Osteocyte (in vitro differentiated cells): ENCODE measurements at regions not wholly inside any gene's neighbourhood (a gene's known extent, or its start where the extent isn't known, plus 50 kb on each side); places are given as distances from the start of the nearest gene placed in this dataset.

Experiments used
- DNase-seq: peaks from one replicate; pipeline ENCODE4 v3.0.0; 2021; ENCODE audit warnings: mixed read lengths; ENCODE audit not compliant: unreplicated experiment; ENCODE audit errors: extremely low spot score
- H3K27ac Mint-ChIP-seq: one replicate; pipeline ENCODE4 v1.8.0; 2021; ENCODE audit warnings: mild to moderate bottlenecking, mixed read lengths; ENCODE audit not compliant: unreplicated experiment
- H3K27me3 Mint-ChIP-seq: one replicate; pipeline ENCODE4 v1.8.0; 2021; ENCODE audit warnings: mixed read lengths; ENCODE audit not compliant: unreplicated experiment
- H3K36me3 Mint-ChIP-seq: one replicate; pipeline ENCODE4 v1.8.0; 2021; ENCODE audit warnings: mixed read lengths; ENCODE audit not compliant: unreplicated experiment
- H3K4me1 Mint-ChIP-seq: one replicate; pipeline ENCODE4 v1.8.0; 2021; ENCODE audit warnings: mixed read lengths; ENCODE audit not compliant: unreplicated experiment
- H3K4me3 Mint-ChIP-seq: one replicate; pipeline ENCODE4 v1.8.0; 2021; ENCODE audit warnings: mild to moderate bottlenecking, moderate library complexity, mixed read lengths; ENCODE audit not compliant: unreplicated experiment
- H3K9me3 Mint-ChIP-seq: one replicate; pipeline ENCODE4 v1.8.0; 2021; ENCODE audit warnings: mixed read lengths; ENCODE audit not compliant: unreplicated experiment
- TF ChIP-seq, protein P1 (sequence below): fragments of 200-600 bp; sonication (generic); IDR thresholded peaks from 2 replicates; pipeline ENCODE4 v1.5.0; 2021; ENCODE audit warnings: antibody characterized with exemption, mild to moderate bottlenecking, moderate library complexity

DNA sequence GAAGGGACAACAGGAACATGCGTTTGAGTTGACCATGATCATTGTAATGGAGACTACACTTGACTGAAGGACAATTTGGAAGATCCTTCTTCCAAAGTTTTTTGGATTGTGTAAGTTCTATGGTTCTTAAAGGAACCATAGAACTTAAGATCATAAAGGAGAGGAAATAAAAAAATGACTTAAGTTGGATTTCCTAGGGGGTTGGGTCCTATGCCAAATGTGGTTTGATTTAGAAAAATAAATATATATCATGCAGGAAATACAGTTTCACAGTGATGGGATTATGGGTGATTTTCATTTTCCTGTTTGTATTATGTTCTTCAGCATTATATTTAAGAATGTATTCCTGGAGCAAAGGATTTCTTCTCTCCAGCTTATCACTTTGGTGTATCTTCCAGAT is 305.5 kb upstream of the DPH6 start:
- TF ChIP-seq, protein P1, sequence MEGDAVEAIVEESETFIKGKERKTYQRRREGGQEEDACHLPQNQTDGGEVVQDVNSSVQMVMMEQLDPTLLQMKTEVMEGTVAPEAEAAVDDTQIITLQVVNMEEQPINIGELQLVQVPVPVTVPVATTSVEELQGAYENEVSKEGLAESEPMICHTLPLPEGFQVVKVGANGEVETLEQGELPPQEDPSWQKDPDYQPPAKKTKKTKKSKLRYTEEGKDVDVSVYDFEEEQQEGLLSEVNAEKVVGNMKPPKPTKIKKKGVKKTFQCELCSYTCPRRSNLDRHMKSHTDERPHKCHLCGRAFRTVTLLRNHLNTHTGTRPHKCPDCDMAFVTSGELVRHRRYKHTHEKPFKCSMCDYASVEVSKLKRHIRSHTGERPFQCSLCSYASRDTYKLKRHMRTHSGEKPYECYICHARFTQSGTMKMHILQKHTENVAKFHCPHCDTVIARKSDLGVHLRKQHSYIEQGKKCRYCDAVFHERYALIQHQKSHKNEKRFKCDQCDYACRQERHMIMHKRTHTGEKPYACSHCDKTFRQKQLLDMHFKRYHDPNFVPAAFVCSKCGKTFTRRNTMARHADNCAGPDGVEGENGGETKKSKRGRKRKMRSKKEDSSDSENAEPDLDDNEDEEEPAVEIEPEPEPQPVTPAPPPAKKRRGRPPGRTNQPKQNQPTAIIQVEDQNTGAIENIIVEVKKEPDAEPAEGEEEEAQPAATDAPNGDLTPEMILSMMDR = no peak
- DNase-seq = no peak
- H3K4me1 Mint-ChIP-seq = peaks cover 12% of the 10 kb centered on the region
- H3K36me3 Mint-ChIP-seq = no peaks in the 10 kb centered on the region
- H3K4me3 Mint-ChIP-seq = no peak overlapping the region
- H3K27me3 Mint-ChIP-seq = no peaks in the 10 kb centered on the region
- H3K27ac Mint-ChIP-seq = peak overlapping the region; percentile 27
- no peaks in the 10 kb centered on the region for H3K9me3 Mint-ChIP-seq

DNA sequence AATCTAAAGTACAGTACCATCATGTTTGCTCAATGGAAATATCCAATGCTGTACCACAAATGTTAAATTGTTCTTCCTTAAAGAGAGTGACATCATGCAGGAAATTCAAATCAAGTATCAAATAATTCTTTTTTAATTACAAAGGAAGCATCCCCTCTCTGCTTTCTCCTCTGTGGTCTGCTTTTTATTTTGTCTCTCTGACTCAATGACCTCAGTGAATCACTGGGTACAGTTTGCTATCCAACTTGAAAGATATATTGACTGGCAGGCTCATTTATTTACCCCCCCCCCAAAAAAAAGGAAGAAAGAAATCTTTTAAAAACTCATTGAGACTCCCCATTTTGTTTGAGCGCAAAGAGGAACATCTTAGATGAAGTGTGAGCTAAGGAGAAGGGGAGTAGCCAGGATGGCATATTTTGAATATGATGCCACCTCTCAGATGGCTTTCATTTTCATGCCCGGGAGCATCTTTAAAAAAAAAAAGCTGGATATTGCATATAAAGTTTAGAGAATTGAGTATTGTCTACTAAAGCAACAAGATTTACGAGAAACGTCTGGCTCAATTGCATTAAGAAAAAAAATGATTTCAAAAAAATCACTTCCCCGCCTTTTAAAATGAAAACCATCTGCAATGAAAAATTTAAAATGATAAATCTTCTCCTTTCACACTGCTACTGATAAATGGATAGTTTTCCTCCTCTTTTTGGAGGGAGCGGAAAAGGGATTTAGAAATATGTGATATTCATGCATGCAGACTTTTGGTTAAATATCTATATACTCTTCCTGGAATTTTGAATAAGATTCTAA is 307.1 kb upstream of the DPH6 start:
- Mint-ChIP-seq H3K4me1 (peaks cover 12% of the 10 kb centered on the region), H3K4me3 (no peak overlapping the region), H3K36me3 (no peaks in the 10 kb centered on the region), H3K27me3 (no peaks in the 10 kb centered on the region), H3K9me3 (no peaks in the 10 kb centered on the region), H3K27ac (no peak overlapping the region)
- TF ChIP-seq, protein P1 = no peak
- DNase-seq = no peak

DNA sequence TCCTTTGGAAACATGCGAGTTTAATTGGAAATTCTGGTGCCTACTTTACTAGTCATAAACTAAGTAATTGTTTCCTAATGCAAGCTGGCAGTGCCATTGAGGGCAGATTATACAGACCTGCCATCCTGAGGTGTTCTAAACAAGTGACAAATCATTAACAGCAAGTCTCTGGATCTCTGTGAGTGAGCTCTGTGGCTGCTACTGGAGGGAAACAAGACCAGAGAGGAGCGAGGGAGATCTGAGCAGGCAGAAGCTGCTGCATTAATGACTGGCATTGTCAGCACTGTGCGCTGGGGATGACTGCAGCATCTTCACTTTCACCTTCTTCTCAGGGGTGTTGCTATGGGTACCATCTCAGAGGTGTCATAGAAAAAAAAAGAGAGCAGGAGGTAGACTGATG is 308.4 kb upstream of the DPH6 start:
- no peak overlapping the region for H3K4me3 Mint-ChIP-seq
- DNase-seq = no peak
- no peaks in the 10 kb centered on the region for H3K9me3 Mint-ChIP-seq
- TF ChIP-seq, protein P1 = no peak
- H3K27me3 Mint-ChIP-seq = no peaks in the 10 kb centered on the region
- H3K36me3 Mint-ChIP-seq = no peaks in the 10 kb centered on the region
- H3K4me1 Mint-ChIP-seq = peaks cover 13% of the 10 kb centered on the region
- H3K27ac Mint-ChIP-seq = no peak overlapping the region

DNA sequence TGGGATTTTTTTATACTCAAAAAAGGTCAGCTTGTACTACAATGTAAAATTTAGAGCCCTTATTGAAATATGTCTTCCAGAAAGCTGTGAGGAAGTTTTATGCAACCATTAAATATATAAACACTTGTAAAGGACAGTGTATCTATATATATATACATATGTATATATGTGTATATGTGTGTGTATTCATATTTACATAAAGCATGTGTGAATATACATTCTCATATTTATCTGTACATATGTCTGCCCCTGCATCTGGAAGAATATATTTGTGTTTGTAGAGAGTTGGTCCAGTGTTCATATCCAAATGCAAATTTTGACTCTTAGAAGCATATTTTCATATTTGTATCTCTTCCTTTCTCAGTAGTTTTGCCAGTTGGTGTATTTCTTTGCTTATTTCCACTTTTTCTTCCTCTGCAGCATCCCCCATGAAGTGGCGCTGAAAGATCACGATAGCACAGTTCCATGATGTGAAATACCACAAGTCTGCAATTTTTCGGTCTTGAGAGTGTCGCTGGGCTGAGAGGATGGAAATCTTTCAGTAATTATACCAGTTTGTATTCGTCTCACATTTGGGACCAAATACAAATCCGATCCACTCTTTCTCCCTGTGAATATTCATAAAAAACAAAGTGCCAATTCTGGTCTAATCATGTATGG is 311.7 kb upstream of the DPH6 start:
- Mint-ChIP-seq H3K36me3 (no peaks in the 10 kb centered on the region), H3K27ac (no peak overlapping the region), H3K4me1 (peaks cover 6% of the 10 kb centered on the region), H3K4me3 (no peak overlapping the region), H3K27me3 (no peaks in the 10 kb centered on the region), H3K9me3 (no peaks in the 10 kb centered on the region)
- no peak for DNase-seq
- TF ChIP-seq, protein P1 = no peak

DNA sequence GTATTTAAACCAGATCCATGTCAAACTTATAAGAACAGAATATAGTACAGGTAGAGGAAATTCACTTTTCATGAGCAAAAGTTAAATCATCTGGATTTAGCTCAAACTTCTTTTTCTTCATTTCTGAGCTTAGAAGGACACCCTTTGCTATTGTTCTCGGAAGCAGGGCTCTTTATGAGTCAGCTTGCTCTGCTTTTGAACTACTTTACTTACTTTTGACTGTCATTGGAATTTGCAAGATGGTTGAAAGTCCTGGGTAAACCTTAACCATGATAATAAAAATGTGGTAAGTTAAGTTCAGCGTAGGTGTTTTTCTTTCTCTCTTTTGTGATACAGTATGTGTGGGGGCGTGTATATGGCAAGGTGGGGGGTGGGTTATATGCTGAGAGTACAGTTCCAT is 312.7 kb upstream of the DPH6 start:
- TF ChIP-seq, protein P1 = no peak
- Mint-ChIP-seq H3K36me3 (no peaks in the 10 kb centered on the region), H3K4me1 (peaks cover 8% of the 10 kb centered on the region), H3K4me3 (no peak overlapping the region), H3K27ac (no peak overlapping the region), H3K9me3 (no peaks in the 10 kb centered on the region), H3K27me3 (no peaks in the 10 kb centered on the region)
- no peak for DNase-seq
